Calu3 (cell line): ENCODE measurements at regions not wholly inside any gene's neighbourhood (a gene's known extent, or its start where the extent isn't known, plus 50 kb on each side); places are given as distances from the start of the nearest gene placed in this dataset.

Experiments used
- BruUV-seq: library from RNA; stranded (reverse); fragments of 400-500 nt; replicated peaks from 2 replicates; lab custom pipeline; 2021; lab: Mats Ljungman, UMichigan
- CTCF ChIA-PET: fragments of 300-600 bp; sonication (Branson Sonifier 250); formaldehyde crosslinking; loops from one replicate; lab custom pipeline; 2022; ENCODE audit warnings: antibody characterized with exemption; lab: Charles Lee
- DNase-seq: peaks from one replicate; pipeline ENCODE4 v3.0.0; 2022
- H3K27ac Mint-ChIP-seq: one replicate; pipeline ENCODE4 v1.8.0; 2022; ENCODE audit warnings: mixed read lengths; ENCODE audit not compliant: unreplicated experiment
- H3K27me3 Mint-ChIP-seq: one replicate; pipeline ENCODE4 v1.8.0; 2022; ENCODE audit warnings: mixed read lengths; ENCODE audit not compliant: unreplicated experiment
- H3K36me3 Mint-ChIP-seq: one replicate; pipeline ENCODE4 v1.8.0; 2022; ENCODE audit warnings: mild to moderate bottlenecking, moderate library complexity, mixed read lengths; ENCODE audit not compliant: insufficient read depth, unreplicated experiment
- H3K4me1 Mint-ChIP-seq: one replicate; pipeline ENCODE4 v1.8.0; 2022; ENCODE audit warnings: mild to moderate bottlenecking, low read depth, mixed read lengths; ENCODE audit not compliant: unreplicated experiment
- H3K4me3 Mint-ChIP-seq: one replicate; pipeline ENCODE4 v1.8.0; 2022; ENCODE audit warnings: mild to moderate bottlenecking, low read depth, moderate library complexity, mixed read lengths; ENCODE audit not compliant: unreplicated experiment
- H3K9me3 Mint-ChIP-seq: one replicate; pipeline ENCODE4 v1.8.0; 2022; ENCODE audit warnings: low read depth, mixed read lengths; ENCODE audit not compliant: unreplicated experiment
- intact Hi-C: fragments of 100-400 bp; cut with micrococcal nuclease; formaldehyde crosslinking; loops from one replicate; pipeline ENCODE4 v1.10.0; 2022; ENCODE audit not compliant: unreplicated experiment
- TF ChIP-seq, protein P1 (sequence below): fragments of 200-600 bp; IDR thresholded peaks from one replicate; pipeline ENCODE4 v1.8.0; 2022; ENCODE audit warnings: antibody characterized with exemption; ENCODE audit not compliant: unreplicated experiment

DNA sequence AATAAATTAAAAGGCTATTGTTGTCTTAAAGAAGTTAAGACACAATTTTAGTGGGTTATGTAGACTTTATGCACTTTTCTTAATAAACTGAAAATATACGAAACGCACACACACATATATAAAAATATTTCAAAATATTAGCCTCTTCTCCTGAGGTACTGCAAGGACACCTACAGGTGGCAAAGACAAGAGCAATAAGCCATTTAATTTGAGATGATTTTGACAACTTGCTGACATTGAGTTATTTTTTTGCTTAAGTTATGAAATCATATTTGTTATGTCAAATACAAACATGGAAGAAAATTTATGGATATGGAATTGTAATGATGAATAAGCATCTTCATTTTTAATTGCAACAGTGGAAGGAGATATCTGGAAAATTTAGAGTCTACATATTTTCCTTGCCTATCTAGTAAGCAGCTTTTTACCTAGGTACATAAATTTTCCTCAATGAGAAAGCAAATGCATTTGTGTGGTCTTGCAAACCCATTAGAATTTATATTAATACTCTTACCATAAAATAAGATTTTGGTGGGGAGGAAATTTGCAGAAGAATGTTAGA is 301.6 kb downstream of the ISL1 start:
- peaks cover 3% of the 10 kb centered on the region for H3K9me3 Mint-ChIP-seq
- no TSS peak for BruUV-seq
- H3K4me1 Mint-ChIP-seq = no peaks in the 10 kb centered on the region
- TF ChIP-seq, protein P1, sequence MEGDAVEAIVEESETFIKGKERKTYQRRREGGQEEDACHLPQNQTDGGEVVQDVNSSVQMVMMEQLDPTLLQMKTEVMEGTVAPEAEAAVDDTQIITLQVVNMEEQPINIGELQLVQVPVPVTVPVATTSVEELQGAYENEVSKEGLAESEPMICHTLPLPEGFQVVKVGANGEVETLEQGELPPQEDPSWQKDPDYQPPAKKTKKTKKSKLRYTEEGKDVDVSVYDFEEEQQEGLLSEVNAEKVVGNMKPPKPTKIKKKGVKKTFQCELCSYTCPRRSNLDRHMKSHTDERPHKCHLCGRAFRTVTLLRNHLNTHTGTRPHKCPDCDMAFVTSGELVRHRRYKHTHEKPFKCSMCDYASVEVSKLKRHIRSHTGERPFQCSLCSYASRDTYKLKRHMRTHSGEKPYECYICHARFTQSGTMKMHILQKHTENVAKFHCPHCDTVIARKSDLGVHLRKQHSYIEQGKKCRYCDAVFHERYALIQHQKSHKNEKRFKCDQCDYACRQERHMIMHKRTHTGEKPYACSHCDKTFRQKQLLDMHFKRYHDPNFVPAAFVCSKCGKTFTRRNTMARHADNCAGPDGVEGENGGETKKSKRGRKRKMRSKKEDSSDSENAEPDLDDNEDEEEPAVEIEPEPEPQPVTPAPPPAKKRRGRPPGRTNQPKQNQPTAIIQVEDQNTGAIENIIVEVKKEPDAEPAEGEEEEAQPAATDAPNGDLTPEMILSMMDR = peak; percentile 39
- no peak for DNase-seq
- CTCF ChIA-PET = no interaction called here
- intact Hi-C loops = loop anchor here (1.0 to 10.0 kb wide), 5 partner anchors 160 to 722 kb away; no protein-coding TSS in a partner anchor
- no peaks in the 10 kb centered on the region for H3K36me3 Mint-ChIP-seq
- no peak overlapping the region for H3K27ac Mint-ChIP-seq
- no peak overlapping the region for H3K4me3 Mint-ChIP-seq
- H3K27me3 Mint-ChIP-seq = no peaks in the 10 kb centered on the region

DNA sequence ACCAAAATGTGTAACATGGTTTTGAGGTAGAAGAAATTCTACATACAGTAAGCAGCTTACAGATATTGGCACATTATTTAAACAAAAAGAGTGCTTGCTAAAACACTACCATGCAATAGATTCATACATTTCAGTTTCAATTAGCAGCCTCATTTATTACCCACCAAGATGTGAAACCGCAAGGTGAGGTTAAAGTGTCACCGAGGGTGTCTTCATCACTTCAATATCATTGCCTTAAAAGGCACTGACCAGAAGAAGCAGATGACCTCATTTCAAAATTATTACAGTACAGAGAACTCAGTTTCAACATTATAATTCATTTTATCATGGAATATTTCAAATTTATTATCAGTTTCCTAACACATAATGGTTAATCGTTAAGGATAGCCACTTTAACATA is 302.2 kb downstream of the ISL1 start:
- no peak overlapping the region for H3K4me3 Mint-ChIP-seq
- H3K36me3 Mint-ChIP-seq = no peaks in the 10 kb centered on the region
- no peaks in the 10 kb centered on the region for H3K4me1 Mint-ChIP-seq
- CTCF ChIA-PET = no interaction called here
- no TSS peak for BruUV-seq
- H3K9me3 Mint-ChIP-seq = peaks cover 3% of the 10 kb centered on the region
- intact Hi-C loops = loop anchor here (2.0 to 10.0 kb wide), 3 partner anchors 159 to 305 kb away; no protein-coding TSS in a partner anchor
- no peaks in the 10 kb centered on the region for H3K27me3 Mint-ChIP-seq
- DNase-seq = no peak
- TF ChIP-seq, protein P1 = no peak
- no peak overlapping the region for H3K27ac Mint-ChIP-seq

DNA sequence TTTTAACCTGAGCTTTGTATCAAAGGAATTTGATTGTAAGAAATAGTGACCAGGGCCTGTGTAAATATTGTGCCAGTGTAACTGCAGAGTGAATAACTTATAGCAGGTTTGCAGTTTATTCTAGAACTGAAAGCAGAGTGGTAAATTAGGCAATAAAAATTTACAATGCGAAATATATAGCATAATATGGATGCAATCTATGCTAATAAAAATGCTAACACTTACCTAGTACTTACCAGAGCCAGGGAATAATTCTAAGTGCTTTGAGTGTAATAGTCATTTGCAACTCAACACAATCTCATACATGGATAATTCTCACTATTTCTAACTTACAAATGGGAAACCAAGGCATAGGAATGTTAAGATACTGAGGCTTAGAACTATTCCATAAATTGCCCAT is 303.4 kb downstream of the ISL1 start:
- Mint-ChIP-seq H3K9me3 (no peaks in the 10 kb centered on the region), H3K27me3 (no peaks in the 10 kb centered on the region), H3K4me3 (no peak overlapping the region), H3K4me1 (no peaks in the 10 kb centered on the region), H3K27ac (no peak overlapping the region), H3K36me3 (no peaks in the 10 kb centered on the region)
- no peak for DNase-seq
- CTCF ChIA-PET = no interaction called here
- intact Hi-C loops = loop anchor here (10.0 kb wide), 2 partner anchors 158 to 278 kb away; no protein-coding TSS in a partner anchor
- TF ChIP-seq, protein P1 = no peak
- no TSS peak for BruUV-seq

DNA sequence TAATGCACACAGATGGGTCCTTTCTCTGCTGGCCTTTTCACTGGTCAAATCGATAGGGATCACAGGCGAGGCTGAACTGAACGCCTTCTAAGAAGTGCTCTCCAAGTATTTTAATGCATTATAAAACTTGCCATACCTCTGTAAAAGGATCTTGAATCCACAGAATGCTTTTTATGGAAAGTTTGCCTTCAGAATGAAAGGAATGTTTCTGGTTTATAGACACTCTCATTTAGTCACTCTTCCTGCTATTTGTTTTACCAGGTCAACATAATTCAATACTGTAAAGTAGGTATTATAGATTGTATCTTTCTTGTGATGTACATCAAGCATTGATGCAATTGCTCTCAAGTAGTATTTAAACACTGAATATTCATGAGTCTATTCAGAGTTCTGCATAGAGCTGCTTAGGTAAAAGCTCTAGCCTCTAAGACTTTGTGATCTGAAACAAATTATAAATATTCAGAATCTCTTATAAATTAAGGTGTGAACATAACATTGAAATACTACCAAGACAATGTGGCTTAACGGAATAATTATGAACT is 308.4 kb downstream of the ISL1 start:
- no peaks in the 10 kb centered on the region for H3K4me1 Mint-ChIP-seq
- no TSS peak for BruUV-seq
- TF ChIP-seq, protein P1 = no peak
- H3K36me3 Mint-ChIP-seq = no peaks in the 10 kb centered on the region
- H3K27ac Mint-ChIP-seq = no peak overlapping the region
- H3K4me3 Mint-ChIP-seq = no peak overlapping the region
- H3K27me3 Mint-ChIP-seq = no peaks in the 10 kb centered on the region
- DNase-seq = no peak
- CTCF ChIA-PET = no interaction called here
- no peaks in the 10 kb centered on the region for H3K9me3 Mint-ChIP-seq
- intact Hi-C loops = loop anchor here (10.0 kb wide), 1 partner anchor 133 kb away; no protein-coding TSS in a partner anchor
